ENCODE measurements at regions not wholly inside any gene's neighbourhood (a gene's known extent, or its start where the extent isn't known, plus 50 kb on each side); places are given as distances from the start of the nearest gene placed in this dataset.

GRCh38 chr10:131578472-131578970 lies 267.0 kb upstream of the TCERG1L start:
- no peaks in the 10 kb centered on the region for H3K9me3 ChIP-seq (ENCODE audit: control insufficient read depth, low read length)
- no peak overlapping the region for H3K9ac ChIP-seq (ENCODE audit: low read length)
- H3K79me1 ChIP-seq (replicated peaks; ENCODE audit: low read length, poor library complexity, severe bottlenecking) = no peaks in the 10 kb centered on the region
- H3K14ac ChIP-seq (ENCODE audit: low read length in 2 of 2) = no peak overlapping the region
- DNase-seq = no peak
- H3K23ac ChIP-seq (ENCODE audit: low read length in 2 of 2) = no peak overlapping the region
- no peak overlapping the region for H4K8ac ChIP-seq (ENCODE audit: low read length)
- H3K4me3 ChIP-seq (ENCODE audit: insufficient read depth in 1 of 2, low read depth in 1 of 2, low read length in 2 of 2) = no peak overlapping the region
- H3K27me3 ChIP-seq (ENCODE audit: control insufficient read depth in 1 of 2, insufficient read depth in 1 of 2, low read length in 2 of 2) = no peaks in the 10 kb centered on the region
- H3K4me2 ChIP-seq (ENCODE audit: low read length, poor library complexity, severe bottlenecking) = no peak overlapping the region
- H2BK15ac ChIP-seq (ENCODE audit: low read depth, poor library complexity, severe bottlenecking) = no peak overlapping the region
- H3K27ac ChIP-seq (ENCODE audit: low read length, poor library complexity, severe bottlenecking) = no peak overlapping the region
- no peak overlapping the region for H2BK120ac ChIP-seq (ENCODE audit: low read depth, low read length)
- H2BK12ac ChIP-seq (ENCODE audit: low read length in 2 of 2) = no peak overlapping the region
- H3K4me1 ChIP-seq (ENCODE audit: control insufficient read depth, insufficient read depth, low read depth, low read length) = no peaks in the 10 kb centered on the region
- H3K18ac ChIP-seq (ENCODE audit: low read depth in 1 of 2, low read length in 2 of 2) = no peak overlapping the region
- no peak overlapping the region for H3K4ac ChIP-seq (ENCODE audit: low read depth in 1 of 2, low read length in 2 of 2)
- 86% methylated on average over 16 of the region's 16 CpGs for WGBS
- H2AK5ac ChIP-seq (ENCODE audit: low read length, severe bottlenecking) = no peak overlapping the region
- H2BK5ac ChIP-seq (ENCODE audit: low read depth, low read length, poor library complexity, severe bottlenecking) = no peak overlapping the region
- H2AFZ ChIP-seq (ENCODE audit: low read depth, low read length) = no peak overlapping the region
- no peaks in the 10 kb centered on the region for H3K36me3 ChIP-seq (ENCODE audit: control insufficient read depth in 1 of 2, insufficient read depth in 2 of 2, low read depth in 1 of 2, low read length in 2 of 2)
- H4K91ac ChIP-seq (ENCODE audit: low read length) = no peak overlapping the region

GRCh38 chr10:131579251-131580071 lies 267.9 kb upstream of the TCERG1L start:
- 80% methylated on average over 19 of the region's 19 CpGs for WGBS

DNA sequence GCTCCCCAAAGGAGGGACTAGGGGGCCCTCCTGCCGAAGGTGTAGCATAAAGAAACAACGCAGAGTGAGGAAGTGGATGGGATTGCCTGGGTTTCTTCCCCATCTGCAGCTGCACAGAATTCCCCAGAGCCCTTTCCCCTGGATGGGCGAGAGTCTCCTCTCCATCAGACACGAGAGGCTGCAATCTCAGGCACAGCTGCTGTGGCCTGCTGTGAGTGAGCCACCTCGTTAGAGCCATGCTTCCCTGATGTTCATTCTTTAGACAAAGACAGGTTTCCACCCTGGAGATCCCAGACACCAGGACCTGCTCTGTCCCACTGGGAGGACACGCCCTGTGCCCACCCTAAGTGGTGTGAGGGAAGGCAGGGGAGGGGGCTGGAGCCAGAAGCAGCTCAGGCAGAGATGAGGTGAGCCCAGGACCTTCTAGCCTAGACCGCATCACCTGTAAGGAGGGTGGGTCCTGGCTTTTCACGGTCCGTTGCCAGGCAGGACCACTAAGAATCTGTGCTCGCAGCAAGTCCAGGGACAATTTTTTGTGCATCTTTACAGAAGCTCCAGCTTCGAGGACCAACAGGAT lies 268.6 kb upstream of the TCERG1L start:
- 68% methylated on average over 10 of the region's 11 CpGs for WGBS
- no peak for DNase-seq

More at GRCh38 chr10:131579251-131580071, 267.9 kb upstream of the TCERG1L start:
- Histone ChIP-seq H3K4ac (ENCODE audit: low read depth in 1 of 2, low read length in 2 of 2) (no peak overlapping the region), H2BK120ac (ENCODE audit: low read depth, low read length) (no peak overlapping the region), H4K8ac (ENCODE audit: low read length) (no peak overlapping the region), H3K18ac (ENCODE audit: low read depth in 1 of 2, low read length in 2 of 2) (no peak overlapping the region), H3K79me1 (replicated peaks; ENCODE audit: low read length, poor library complexity, severe bottlenecking) (no peaks in the 10 kb centered on the region), H4K91ac (ENCODE audit: low read length) (peak overlapping the region; percentile 11), H3K14ac (ENCODE audit: low read length in 2 of 2) (no peak overlapping the region), H3K9ac (ENCODE audit: low read length) (no peak overlapping the region), H3K9me3 (ENCODE audit: control insufficient read depth, low read length) (no peaks in the 10 kb centered on the region), H3K27me3 (ENCODE audit: control insufficient read depth in 1 of 2, insufficient read depth in 1 of 2, low read length in 2 of 2) (no peaks in the 10 kb centered on the region), H3K4me1 (ENCODE audit: control insufficient read depth, insufficient read depth, low read depth, low read length) (no peaks in the 10 kb centered on the region), H2AFZ (ENCODE audit: low read depth, low read length) (no peak overlapping the region), H2BK5ac (ENCODE audit: low read depth, low read length, poor library complexity, severe bottlenecking) (no peak overlapping the region), H2BK15ac (ENCODE audit: low read depth, poor library complexity, severe bottlenecking) (no peak overlapping the region), H3K36me3 (ENCODE audit: control insufficient read depth in 1 of 2, insufficient read depth in 2 of 2, low read depth in 1 of 2, low read length in 2 of 2) (no peaks in the 10 kb centered on the region), H3K23ac (ENCODE audit: low read length in 2 of 2) (no peak overlapping the region), H3K4me2 (ENCODE audit: low read length, poor library complexity, severe bottlenecking) (no peak overlapping the region), H3K27ac (ENCODE audit: low read length, poor library complexity, severe bottlenecking) (no peak overlapping the region), H3K4me3 (ENCODE audit: insufficient read depth in 1 of 2, low read depth in 1 of 2, low read length in 2 of 2) (no peak overlapping the region), H2BK12ac (ENCODE audit: low read length in 2 of 2) (no peak overlapping the region), H2AK5ac (ENCODE audit: low read length, severe bottlenecking) (no peak overlapping the region)
- no peak for DNase-seq

DNA sequence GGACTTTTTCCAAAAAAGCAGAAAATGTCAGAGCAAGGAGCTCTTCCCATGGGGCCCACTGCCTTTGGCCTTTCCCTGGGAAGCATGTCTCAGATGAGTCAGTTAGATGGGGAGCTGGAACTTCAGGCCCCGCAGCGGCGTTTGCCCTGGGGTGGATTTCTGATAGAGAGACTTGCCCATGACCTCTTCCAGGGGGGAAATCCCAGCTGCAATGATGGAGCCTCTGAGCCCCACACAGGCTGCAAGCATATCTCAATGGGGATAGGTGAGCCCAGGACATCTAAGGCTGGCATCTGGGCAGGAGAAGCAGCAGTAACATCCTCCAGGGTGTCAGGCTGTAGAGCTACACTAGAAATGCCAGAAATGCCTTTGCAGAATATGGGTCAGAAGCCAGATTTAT lies 269.2 kb upstream of the TCERG1L start:
- no peak overlapping the region for H3K4me2 ChIP-seq (ENCODE audit: low read length, poor library complexity, severe bottlenecking)
- no peak overlapping the region for H3K27ac ChIP-seq (ENCODE audit: low read length, poor library complexity, severe bottlenecking)

More for the DNA sequence above, 268.6 kb upstream of the TCERG1L start:
- Histone ChIP-seq H2AK5ac (ENCODE audit: low read length, severe bottlenecking) (no peak overlapping the region), H2BK15ac (ENCODE audit: low read depth, poor library complexity, severe bottlenecking) (peak overlapping the region; percentile 77), H3K4me3 (ENCODE audit: insufficient read depth in 1 of 2, low read depth in 1 of 2, low read length in 2 of 2) (no peak overlapping the region), H3K36me3 (ENCODE audit: control insufficient read depth in 1 of 2, insufficient read depth in 2 of 2, low read depth in 1 of 2, low read length in 2 of 2) (no peaks in the 10 kb centered on the region), H3K23ac (ENCODE audit: low read length in 2 of 2) (no peak overlapping the region), H3K27me3 (ENCODE audit: control insufficient read depth in 1 of 2, insufficient read depth in 1 of 2, low read length in 2 of 2) (no peaks in the 10 kb centered on the region), H3K27ac (ENCODE audit: low read length, poor library complexity, severe bottlenecking) (no peak overlapping the region), H3K4ac (ENCODE audit: low read depth in 1 of 2, low read length in 2 of 2) (no peak overlapping the region), H2BK12ac (ENCODE audit: low read length in 2 of 2) (no peak overlapping the region), H3K9me3 (ENCODE audit: control insufficient read depth, low read length) (no peaks in the 10 kb centered on the region), H3K18ac (ENCODE audit: low read depth in 1 of 2, low read length in 2 of 2) (no peak overlapping the region), H3K9ac (ENCODE audit: low read length) (no peak overlapping the region), H2BK120ac (ENCODE audit: low read depth, low read length) (no peak overlapping the region), H3K14ac (ENCODE audit: low read length in 2 of 2) (no peak overlapping the region), H2BK5ac (ENCODE audit: low read depth, low read length, poor library complexity, severe bottlenecking) (no peak overlapping the region), H3K4me2 (ENCODE audit: low read length, poor library complexity, severe bottlenecking) (no peak overlapping the region), H2AFZ (ENCODE audit: low read depth, low read length) (no peak overlapping the region), H4K91ac (ENCODE audit: low read length) (peak overlapping the region; percentile 11), H3K4me1 (ENCODE audit: control insufficient read depth, insufficient read depth, low read depth, low read length) (no peaks in the 10 kb centered on the region), H3K79me1 (replicated peaks; ENCODE audit: low read length, poor library complexity, severe bottlenecking) (no peaks in the 10 kb centered on the region), H4K8ac (ENCODE audit: low read length) (no peak overlapping the region)

More for the DNA sequence above, 269.2 kb upstream of the TCERG1L start:
- Histone ChIP-seq H3K23ac (ENCODE audit: low read length in 2 of 2) (no peak overlapping the region), H3K79me1 (replicated peaks; ENCODE audit: low read length, poor library complexity, severe bottlenecking) (no peaks in the 10 kb centered on the region), H2BK120ac (ENCODE audit: low read depth, low read length) (no peak overlapping the region), H3K4me3 (ENCODE audit: insufficient read depth in 1 of 2, low read depth in 1 of 2, low read length in 2 of 2) (no peak overlapping the region), H3K27me3 (ENCODE audit: control insufficient read depth in 1 of 2, insufficient read depth in 1 of 2, low read length in 2 of 2) (no peaks in the 10 kb centered on the region), H2BK5ac (ENCODE audit: low read depth, low read length, poor library complexity, severe bottlenecking) (no peak overlapping the region), H3K36me3 (ENCODE audit: control insufficient read depth in 1 of 2, insufficient read depth in 2 of 2, low read depth in 1 of 2, low read length in 2 of 2) (no peaks in the 10 kb centered on the region), H3K14ac (ENCODE audit: low read length in 2 of 2) (no peak overlapping the region), H4K91ac (ENCODE audit: low read length) (no peak overlapping the region), H3K18ac (ENCODE audit: low read depth in 1 of 2, low read length in 2 of 2) (no peak overlapping the region), H2BK15ac (ENCODE audit: low read depth, poor library complexity, severe bottlenecking) (no peak overlapping the region), H4K8ac (ENCODE audit: low read length) (no peak overlapping the region), H3K4ac (ENCODE audit: low read depth in 1 of 2, low read length in 2 of 2) (no peak overlapping the region), H3K4me1 (ENCODE audit: control insufficient read depth, insufficient read depth, low read depth, low read length) (no peaks in the 10 kb centered on the region), H2AFZ (ENCODE audit: low read depth, low read length) (no peak overlapping the region), H2BK12ac (ENCODE audit: low read length in 2 of 2) (no peak overlapping the region), H3K9me3 (ENCODE audit: control insufficient read depth, low read length) (no peaks in the 10 kb centered on the region), H3K9ac (ENCODE audit: low read length) (no peak overlapping the region), H2AK5ac (ENCODE audit: low read length, severe bottlenecking) (no peak overlapping the region)
- 76% methylated on average over 3 of the region's 3 CpGs for WGBS
- DNase-seq = no peak
